Loucy (cell line): ENCODE measurements at regions not wholly inside any gene's neighbourhood (a gene's known extent, or its start where the extent isn't known, plus 50 kb on each side); places are given as distances from the start of the nearest gene placed in this dataset.

Experiments
- EZH2phosphoT487 ChIP-seq: fragments of 200-600 bp; IDR thresholded peaks from 2 replicates; pipeline ENCODE4 v1.6.1; 2018; ENCODE audit warnings: antibody characterized with exemption, mild to moderate bottlenecking, moderate library complexity, borderline replicate concordance
- TF ChIP-seq, protein P1 (sequence below): fragments of 200-600 bp; sonication (generic); conservative IDR thresholded peaks from 2 replicates; pipeline ENCODE4 v1.5.1; 2014; ENCODE audit warnings: mild to moderate bottlenecking, antibody characterized with exemption, low read length

DNA sequence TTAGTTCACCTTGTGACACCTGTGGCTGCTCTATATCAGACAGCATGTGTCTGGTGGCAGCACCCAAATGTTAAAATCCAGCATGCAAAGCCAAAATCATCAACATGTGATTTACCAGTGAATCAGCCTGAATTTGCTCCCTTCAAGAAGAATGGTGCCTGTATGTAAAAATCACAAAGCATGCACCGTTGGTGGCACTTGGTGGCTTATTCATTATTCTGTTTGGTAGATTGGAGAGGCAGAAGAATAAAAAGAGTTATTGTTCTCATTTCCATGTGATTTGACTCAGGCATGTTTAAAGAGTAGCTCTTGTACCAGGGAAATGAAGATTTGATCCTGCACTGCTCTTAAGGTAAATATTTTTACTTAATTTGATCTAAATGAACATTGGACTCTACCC, 143.9 kb upstream of the MPPED2 start:
- TF ChIP-seq, protein P1, sequence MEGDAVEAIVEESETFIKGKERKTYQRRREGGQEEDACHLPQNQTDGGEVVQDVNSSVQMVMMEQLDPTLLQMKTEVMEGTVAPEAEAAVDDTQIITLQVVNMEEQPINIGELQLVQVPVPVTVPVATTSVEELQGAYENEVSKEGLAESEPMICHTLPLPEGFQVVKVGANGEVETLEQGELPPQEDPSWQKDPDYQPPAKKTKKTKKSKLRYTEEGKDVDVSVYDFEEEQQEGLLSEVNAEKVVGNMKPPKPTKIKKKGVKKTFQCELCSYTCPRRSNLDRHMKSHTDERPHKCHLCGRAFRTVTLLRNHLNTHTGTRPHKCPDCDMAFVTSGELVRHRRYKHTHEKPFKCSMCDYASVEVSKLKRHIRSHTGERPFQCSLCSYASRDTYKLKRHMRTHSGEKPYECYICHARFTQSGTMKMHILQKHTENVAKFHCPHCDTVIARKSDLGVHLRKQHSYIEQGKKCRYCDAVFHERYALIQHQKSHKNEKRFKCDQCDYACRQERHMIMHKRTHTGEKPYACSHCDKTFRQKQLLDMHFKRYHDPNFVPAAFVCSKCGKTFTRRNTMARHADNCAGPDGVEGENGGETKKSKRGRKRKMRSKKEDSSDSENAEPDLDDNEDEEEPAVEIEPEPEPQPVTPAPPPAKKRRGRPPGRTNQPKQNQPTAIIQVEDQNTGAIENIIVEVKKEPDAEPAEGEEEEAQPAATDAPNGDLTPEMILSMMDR, result no peak
- TF ChIP-seq EZH2phosphoT487, result no peak
